ENCODE measurements at regions not wholly inside any gene's neighbourhood (a gene's known extent, or its start where the extent isn't known, plus 50 kb on each side); places are given as distances from the start of the nearest gene placed in this dataset.
"Not testable (repeated sequence)": the region's sequence is repeated elsewhere in the genome, so short reads cannot be mapped to it uniquely, and the experiment has no call there.

DNA sequence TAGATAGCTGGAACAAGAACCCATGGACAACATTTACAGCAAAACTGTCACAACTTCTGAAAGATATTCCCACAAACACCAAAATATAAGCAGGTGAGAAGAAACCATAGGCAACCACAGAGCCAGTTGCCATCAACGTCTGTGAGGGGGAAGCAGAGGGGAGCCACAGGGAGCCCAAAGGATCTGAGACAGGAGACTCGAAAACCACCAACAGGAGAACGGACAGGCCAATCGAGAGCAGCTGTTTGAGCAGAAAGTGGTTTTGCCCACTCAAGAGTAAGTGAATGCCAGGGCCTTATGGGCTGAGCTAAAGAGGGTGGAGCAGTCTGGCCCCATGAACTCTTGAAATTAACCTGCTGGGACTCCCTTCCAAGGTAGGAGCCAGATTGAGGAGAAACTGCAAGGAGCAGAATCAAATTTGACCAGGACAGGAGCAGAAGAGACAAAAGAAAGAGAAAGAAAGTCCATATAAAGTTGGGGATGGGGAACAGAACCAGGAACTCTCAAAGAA, 195.4 kb downstream of the ANKRD60 start:
- no peak for DNase-seq

DNA sequence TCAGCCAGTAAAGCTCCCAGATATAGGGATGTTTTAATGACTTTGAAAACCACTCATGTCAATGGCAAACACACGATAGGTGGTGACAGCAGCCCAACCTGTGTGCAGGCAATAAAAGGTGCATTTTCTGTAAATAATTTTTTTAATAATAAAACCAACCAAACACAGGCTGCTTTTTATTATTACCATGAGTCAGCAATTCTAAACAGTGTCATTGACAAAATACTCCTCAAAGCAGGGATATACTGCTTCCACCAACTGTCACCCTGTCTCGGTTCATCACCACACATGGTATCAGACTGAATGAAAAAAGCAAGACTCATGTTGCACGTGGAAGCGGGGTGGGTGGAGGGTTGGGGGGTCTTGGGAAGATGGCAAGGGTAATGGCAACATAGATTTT, 195.9 kb downstream of the ANKRD60 start:
- DNase-seq: no peak

DNA sequence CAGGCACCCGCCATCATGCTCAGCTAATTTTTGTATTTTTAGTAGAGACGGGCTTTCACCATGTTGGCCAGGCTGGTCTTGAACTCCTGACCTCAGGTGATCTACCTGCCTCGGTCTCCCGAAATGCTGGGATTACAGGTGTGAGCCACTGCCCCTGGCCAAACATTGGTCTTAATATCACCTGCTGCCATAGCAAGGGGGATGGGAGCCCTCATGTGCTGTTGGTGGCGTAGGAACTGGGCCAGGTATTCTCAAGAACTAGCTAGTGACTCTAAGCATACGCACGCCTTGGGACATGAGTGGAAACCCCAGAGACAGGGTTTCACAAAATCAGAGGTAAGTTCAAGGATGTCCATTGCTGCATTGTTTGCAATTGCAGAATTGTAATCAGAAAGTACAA, 197.1 kb downstream of the ANKRD60 start:
- not testable (repeated sequence) for DNase-seq

DNA sequence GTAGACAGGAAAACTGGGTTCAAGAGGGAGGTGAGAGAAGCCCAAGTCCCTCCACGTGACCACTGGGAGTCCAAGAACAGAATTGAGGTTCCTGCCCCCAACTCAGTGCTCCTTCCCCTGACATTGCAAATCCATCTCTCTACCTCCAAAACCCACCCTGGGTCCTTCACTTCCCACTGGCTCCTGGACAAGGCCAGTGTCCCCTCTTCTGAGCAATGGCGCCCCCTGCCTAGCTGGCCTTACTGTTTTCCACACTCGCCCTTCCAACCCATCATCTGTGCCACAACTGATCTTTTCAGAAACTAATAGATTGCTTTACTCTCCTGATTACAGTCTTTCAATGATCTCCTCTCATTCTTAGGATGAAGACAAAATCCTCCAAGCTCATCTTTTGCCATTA, 200.3 kb downstream of the ANKRD60 start:
- DNase-seq: peak in 1 of 2 donors; percentile 7

DNA sequence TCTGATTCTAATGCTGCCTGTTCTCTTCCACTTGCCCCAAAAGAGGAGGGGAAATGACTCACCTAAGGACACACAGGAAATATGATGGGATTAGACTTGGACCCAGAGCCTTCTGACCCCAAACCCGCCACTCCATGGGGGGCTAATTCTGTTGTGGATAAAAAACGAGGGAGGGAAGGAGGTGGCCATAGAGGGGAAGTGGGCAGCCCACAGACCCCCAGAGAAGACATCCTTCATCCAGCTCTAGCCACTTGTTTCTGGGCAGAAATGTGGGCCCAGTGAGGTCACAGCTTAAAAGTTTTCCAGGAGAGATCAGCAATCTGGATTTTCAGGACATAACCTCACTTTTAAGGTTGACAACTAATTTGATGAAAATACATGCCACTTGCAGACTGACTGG, 202.1 kb downstream of the ANKRD60 start:
- DNase-seq: no peak

DNA sequence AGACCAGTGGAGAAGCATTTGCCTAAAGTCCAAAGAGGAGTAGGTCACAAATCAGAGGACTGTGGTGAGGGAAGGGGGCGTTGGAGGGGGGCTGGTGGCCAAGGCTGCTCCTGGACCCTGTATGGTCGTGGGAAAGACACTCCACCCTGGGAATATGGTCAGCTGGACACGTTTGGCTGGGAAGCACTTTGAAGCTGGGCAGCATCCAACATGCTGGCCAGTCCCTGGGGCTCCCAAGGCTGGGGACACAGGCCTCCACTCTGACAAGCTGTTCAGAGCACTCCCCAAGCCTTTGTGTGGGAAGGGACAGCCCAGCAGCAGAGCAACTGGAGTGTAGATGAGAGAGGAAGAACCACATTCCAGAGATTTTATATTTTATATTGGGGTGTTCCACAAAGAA, 203.2 kb downstream of the ANKRD60 start:
- no peak for DNase-seq

DNA sequence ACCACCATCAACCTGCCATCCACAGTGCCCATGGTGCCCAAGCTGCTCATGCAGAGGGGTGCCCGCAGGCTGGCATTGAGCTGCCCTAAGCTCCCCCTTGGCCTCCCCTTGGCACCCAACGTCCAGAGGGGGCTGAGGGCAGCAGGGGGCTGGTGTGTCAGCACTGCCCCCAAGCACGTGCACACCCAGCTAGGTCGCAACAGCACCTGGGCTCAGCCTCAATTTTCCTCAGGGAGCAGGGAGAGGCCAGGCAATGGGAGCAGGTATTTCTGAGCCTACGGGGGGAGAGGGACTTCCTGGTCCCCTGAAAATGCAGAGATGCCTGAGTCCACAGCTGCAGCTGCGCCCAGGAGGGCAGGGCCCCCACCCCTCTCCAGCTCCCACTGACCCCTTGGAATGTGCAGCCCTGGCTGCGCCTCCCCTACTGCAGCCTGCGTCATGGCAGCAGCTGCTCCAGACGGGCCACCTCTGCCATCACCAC, 204.2 kb downstream of the ANKRD60 start:
- DNase-seq: no peak

DNA sequence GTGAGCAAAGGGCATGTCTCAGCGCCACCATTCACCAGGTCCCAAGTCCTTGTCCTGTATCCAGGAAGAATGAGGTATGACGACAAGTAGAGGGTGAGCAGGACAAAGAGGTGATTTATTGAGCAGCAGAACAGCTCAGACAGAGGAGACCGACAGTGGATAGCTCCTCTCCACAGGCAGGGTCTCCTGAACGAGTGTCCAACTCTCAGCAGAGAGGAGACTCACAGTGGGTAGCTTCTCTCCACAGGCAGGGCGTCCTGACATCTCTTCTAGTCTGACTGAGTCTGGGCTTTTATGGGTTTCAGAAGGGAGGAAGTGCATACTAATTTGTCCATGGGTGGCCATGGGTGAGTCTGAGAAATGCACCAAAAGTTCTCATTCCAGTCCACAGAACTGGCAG, 204.7 kb downstream of the ANKRD60 start:
- no peak for DNase-seq

DNA sequence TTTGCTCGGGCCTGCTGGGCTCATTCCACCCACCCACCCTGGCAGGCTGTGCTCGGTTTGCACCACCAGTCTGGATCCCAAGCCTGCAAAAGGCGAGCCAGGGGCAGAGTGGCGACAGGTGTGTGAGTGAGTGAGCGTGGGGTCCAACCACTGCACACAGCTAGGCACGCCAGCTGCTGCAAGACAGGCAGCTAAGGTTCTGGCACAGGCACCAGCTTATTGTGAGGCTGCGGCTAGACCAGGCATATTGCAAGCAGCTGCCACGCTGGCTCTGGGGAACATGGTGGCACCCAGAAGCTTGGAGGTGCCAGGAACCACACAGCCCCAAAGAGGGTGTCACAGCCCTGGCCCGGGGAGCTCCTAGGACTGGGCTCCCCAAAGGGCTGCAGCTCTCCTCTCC, 205.1 kb downstream of the ANKRD60 start:
- DNase-seq: no peak

DNA sequence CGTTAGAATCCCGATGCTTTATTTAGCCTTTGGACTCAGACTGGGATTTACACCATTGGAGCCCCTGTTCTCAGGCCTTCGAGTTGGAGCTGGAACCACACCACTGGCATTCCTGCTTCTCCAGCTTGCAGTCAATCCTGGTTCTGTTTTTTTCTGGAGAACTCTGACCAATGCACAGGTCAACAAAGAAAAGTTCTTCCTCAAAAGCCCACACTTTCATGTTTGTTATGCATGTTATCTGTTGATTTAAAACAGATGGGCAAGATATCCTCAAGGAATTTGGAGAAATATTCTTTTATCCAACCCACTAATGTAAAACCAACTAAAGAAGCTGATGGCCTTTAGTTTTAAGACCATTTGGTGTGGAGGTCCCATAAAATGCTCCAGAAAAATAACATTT, 205.7 kb downstream of the ANKRD60 start:
- no peak for DNase-seq

DNA sequence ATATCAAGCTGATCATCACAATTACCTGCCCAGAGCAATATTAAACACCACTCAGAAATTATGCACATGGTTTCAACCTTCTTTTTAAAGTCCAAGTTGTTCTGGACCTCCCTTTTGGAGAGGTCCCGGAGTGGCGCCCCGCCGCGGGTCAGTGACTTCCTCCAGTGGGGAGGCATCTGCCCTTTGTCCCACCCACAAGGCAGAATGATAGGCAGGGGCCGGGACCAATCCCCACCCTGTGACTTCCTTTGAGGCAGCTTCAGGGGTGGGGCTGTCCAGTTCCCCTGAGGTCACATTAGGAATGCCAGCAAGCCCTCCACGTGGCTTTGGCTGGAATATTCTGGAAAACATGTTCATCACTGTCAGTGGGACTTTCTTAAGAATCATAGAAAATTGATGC, 207.0 kb downstream of the ANKRD60 start:
- DNase-seq: no peak

DNA sequence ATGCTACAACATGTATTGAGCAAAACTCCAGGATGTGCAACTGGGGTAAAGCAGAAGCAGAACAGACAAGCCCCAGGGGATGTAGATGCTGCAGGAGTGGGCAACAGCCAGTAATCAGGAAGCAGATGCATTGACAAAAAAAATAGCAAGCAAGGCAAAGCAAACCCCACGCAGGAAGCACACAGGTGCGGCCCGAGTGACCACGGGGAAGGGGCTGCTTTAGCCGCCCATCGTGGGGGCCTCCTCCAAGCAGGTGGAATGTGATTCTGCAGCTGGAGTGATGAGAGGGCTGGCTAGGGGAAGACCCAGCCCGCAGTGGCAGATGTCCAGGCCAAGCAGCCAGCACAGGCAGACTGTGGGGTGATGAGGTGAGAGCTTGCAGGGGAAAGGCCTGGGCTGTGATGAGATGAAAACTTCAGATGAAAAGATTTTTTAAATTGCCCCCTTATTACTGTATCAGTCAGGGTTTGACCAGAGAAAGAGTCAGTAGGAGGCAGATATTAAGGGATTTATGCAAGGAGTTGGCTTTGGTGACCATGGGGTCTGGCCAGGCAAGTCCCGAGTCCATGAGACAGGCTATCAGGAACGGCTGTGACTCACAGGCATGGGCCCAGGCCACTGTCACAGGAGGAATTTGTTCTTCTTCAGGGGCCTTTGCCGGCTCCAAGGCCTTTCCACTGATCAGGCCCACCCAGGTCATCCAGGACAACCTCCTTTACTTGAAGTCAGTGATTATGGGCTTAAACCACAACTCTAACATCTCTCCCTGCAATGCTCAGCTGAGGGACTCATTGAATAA, 207.6 kb downstream of the ANKRD60 start:
- DNase-seq: no peak

DNA sequence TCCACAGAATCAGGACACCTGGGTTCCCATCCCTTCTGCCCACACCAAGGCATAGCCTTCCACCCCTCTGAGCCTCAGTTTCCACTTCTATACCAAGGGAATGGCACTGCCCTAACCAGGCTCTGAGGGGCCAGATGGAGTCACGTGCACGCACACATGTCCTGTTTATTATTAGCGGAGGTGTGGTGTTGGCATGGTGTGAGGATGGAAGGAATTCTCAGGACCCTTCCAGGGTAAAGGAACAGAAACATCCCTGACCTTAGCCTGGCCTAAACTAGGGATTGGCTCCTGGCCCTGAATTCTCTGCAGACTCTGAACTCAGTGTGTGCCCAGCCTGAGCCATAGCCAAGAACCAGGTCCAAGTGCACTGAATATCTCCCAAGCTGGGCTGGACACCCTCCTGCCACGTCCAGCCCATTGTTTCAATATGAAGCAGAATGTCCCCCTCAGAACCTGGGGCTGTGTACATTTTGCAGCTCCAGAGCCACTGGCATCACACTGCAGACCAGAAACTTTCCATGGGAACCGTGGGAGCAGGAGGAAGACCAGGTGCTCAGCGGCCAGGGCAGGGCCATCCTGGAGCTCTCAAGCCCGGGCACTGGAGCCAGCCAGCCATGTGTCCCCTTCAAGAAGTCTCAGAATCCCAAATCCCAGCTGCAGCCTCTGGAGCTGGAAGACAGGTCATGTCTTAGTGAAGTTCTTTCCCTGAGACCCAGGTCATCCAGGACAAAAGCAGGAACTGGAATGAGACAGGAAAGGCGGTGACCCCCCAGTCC, 208.4 kb downstream of the ANKRD60 start:
- no peak for DNase-seq

DNA sequence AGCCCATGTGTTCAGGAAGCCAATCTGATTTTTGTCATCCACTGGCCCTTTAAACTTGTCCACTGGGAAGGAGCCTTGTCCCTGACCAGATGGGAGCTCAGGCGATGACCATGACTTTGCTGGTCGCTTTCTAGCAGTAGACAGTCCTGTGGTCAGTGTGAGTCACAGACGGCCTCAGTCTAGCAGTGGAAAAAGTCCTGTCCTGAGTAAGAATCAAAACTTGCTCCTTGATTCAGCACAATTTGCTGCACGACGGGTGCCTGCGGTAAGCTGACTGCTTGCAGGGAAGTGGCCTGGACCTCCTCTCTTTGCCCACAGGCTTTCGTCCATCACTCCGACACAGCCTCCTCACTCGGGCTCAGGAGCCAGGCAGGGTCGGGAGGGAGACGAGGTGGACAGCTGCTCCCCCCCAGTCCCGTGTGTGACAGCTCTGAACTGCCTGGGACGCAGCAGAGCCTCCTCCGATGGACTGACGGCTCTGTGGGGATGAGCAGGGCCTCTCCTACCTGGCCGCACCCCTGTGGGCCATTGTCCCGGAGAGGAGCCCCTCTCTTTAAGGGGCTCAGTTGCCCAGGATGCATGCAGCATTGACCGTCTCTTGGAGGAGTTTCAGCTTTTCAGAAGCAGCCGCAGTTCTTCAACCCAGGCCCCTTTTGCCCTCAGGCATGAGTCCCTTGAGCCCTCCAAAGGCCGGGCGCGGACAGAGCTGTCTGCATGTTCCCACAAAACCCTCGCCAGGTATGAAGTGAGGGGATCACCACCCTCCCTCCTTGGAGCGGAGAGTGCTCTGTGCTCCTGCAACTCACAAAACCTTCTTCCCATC, 209.2 kb downstream of the ANKRD60 start:
- DNase-seq: no peak

DNA sequence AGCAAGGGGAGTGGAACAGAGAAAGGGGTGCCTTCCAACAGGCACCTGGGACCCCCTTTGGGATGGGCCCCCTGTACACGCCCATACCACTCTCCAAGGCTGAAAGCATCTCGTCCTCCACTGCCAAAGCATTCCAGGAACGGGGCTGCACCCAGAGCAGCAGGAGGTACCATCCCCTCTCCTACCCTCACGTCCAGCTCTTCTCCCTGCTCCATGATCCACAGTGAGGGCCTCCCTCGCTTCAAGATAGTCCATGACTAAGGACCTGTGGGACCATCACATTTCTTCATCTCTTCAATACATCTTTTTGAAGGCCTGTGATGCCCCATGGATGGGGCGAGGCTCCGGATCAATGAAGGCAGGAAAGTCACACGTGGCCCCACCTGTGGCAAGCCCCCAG, 209.9 kb downstream of the ANKRD60 start:
- no peak for DNase-seq

DNA sequence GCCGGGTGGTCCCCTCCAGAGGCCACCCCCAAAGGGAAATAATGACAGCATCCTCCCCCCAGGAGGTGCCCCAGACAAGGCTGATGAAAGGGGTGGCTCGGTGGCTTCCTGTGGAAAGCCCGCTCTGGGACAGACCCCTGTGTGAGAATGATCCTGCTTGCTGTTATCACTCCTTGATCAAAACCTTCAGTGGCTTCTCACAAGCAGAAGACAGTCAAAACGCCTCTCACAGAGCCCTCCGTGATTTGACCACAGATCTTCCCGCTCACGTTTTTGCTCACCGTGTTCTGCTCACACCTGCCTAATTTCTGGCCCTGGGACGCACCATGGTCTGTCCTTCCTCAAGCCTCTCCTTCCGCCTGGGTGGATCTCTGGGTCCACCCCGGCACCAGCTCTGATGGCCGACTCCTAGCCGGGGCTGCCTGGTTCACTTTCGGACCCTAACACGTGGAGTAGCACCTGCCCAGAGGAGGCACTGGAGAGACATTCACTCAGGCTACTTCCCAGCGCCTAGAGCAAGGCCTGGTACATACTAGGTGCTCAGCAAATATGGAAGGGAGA, 210.4 kb downstream of the ANKRD60 start:
- DNase-seq: no peak

DNA sequence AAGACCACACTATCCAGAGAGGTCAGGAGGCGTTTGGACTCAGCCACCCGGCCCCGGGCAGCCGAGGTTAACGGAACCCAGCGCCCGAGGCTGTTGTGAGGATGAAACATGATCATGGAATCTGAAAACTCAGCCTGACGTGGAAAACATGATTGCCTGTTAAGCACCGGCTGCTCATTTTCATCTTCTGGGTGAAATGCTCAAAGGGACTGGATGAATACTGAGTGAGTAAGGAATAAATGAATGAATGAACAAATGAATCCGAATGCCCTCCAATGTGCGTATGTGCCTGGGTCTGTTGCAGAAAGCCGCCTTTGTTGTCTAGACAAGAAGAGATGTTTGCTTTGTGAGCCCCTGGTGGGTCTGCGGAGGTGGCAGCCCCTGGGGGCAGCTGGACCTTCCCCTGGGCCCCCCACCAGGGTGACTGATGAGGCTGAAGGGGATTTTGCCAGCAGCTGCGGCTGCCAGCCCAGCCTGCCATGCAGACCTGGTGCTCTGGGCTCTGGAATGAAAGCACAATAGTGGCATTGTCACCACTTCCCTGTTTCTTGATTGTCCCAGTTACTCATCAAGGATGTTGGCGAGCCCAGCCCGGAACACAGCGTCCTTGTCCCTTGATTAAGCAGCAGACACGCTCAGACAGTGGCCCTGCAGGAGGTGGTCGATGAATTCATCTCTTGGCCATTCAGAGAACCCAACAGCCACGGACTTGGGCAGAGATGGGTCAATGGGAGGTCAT, 211.1 kb downstream of the ANKRD60 start:
- DNase-seq: no peak

DNA sequence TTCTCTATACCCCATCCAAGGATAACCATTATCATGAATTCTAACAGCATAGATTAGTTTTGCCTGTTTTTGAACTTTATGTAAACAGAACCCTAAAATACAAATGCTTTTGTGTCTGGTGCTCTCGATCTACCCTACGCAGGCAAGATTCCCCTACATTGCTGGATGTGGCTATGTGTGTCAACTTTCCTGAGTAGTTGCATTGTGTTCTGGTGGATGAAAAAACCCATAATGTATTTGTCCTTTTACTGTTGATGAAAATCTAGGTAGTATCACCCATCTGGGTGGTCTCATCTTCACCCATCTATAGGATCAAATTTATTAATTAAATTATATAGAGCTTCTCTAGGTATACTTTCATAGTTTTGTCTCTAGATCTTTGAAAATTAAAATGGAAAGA, 211.7 kb downstream of the ANKRD60 start:
- no peak for DNase-seq

DNA sequence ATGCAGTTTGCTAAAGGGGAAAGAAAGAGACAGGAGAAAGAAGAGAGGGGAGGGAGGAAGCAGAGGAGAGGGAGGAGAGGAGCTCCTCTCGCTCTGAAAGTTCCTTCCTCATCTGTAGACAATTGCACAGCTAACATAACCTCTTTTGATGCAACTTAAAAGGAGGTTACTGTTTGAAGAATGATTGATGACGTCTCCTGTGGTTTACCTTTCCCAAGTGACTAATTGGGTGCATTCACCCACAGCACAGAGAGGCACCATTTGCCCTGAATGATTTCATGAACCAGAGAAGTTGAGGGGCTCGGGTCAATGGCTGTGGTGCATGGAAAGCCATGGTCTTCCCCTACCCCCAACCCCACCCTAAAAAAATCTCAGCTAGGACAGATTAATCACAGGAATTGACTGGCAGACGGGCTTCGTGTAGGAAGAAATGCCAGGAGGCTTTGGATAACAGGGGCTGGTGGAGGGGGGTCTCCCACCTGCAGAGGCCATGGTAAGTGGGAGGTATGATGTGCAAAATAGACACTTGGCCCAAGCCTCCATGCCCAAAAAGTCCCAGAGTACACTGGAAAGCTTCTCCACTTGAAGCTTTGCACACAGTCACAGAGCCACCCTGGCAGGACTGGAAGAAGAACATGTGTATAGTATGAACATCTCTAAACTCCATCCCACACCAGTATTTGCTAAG, 213.7 kb downstream of the ANKRD60 start:
- no peak for DNase-seq

DNA sequence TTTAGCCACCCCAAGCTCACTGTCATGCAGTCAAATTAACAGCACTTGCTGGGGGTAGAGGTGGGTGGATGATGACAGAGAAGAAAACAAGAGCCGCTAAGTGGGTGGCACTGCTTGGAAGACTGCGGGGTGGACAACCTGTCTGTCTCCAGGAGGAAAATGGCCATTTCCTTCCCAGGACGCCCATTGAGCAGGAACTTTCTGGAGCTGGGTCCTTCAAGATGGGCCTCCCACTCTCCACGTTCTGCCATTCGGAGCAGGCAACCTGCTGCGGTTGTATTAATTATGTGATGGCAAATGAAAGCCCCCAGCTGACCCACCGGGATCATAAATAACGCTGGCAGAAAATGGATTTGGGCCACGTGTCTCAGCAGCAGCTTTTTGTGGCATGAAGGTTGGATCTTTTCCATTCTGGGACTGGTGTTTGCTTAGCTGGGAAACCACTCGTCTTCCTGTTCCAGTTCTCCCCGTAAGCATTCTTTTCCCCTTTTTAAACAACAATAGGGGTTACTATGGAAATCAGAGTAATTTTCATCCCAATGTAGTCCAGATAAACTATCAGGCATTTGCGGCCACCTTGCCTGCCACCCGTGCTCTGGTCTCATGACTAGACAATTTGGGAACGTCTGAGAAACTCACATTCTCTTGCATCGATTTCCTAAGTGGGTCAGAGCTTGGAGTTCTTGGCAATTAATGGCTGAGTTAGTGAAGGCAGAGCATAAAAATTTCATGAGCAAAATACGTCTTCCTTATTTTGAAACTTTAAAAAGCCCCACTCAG, 215.5 kb downstream of the ANKRD60 start:
- DNase-seq: no peak
